Gastroesophageal sphincter (tissue), 3 donors: ENCODE measurements at regions not wholly inside any gene's neighbourhood (a gene's known extent, or its start where the extent isn't known, plus 50 kb on each side); places are given as distances from the start of the nearest gene placed in this dataset.

ENCODE experiments used
- CTCF ChIP-seq, 4 experiments: fragments of 200-600 bp in 2 of 4; fragments of 450-650 bp in 2 of 4; sonication (generic) in 1 of 4; IDR thresholded peaks; one replicate each; pipeline ENCODE4 v1.5.1; 2017 to 2019; ENCODE audit warnings: antibody characterized with exemption in 4 of 4, mild to moderate bottlenecking in 2 of 4, moderate library complexity in 2 of 4
- EP300 ChIP-seq: sonication (generic); formaldehyde crosslinking; IDR thresholded peaks from one replicate; pipeline ENCODE4 v1.6.1; 2017; ENCODE audit warnings: antibody characterized with exemption, mild to moderate bottlenecking
- POLR2A ChIP-seq, 2 donors: fragments of 450-650 bp; IDR thresholded peaks; one replicate each; pipeline ENCODE4 v1.6.1; 2017; ENCODE audit warnings: antibody characterized with exemption in 2 of 2, mild to moderate bottlenecking in 2 of 2, moderate library complexity in 1 of 2
- POLR2AphosphoS5 ChIP-seq: sonication (generic); formaldehyde crosslinking; IDR thresholded peaks from one replicate; pipeline ENCODE4 v1.6.1; 2017; ENCODE audit warnings: antibody characterized with exemption

- TF ChIP-seq CTCF (IDR thresholded peaks at IDR 0.05) = no peak
- TF ChIP-seq POLR2AphosphoS5 = no peak
- TF ChIP-seq POLR2A (IDR thresholded peaks at IDR 0.05) = no peak
- TF ChIP-seq EP300 = no peak
Measured at GRCh38 chr3:167913219-167913835, 177.8 kb downstream of the SERPINI1 start.
